ENCODE measurements at regions not wholly inside any gene's neighbourhood (a gene's known extent, or its start where the extent isn't known, plus 50 kb on each side); places are given as distances from the start of the nearest gene placed in this dataset.

DNA sequence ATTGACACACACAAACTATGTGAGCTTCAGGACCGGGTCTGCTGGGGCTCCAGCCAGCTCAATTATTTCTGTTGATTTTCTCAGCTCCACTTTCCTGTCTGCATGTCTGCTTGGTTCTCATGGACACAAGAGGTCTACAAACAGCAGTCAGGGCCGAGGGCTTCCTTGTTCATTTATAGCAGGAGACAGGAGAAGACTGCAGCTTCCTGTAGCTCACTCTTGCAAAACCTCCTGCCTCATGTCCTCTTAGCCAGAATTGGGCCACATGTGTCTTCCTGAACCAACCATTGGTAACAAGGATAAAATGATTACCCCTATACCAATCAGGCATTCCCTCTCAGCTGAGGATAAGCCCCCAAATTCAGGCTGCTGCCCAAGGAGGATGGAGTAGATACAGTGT lies 182.8 kb downstream of the TLE3 start:
- ATAC-seq, result no peak
- WGBS, 2 donors (ENCODE audit: low coverage in 1 of 2), result 46 to 71% methylated on average over 2 of the region's 2 CpGs
- Histone ChIP-seq H3K36me3 (no peaks in the 10 kb centered on the region), H3K27me3 (peaks cover 7% of the 10 kb centered on the region), H3K9me3 (no peaks in the 10 kb centered on the region), H3K4me1 (no peaks in the 10 kb centered on the region), H3K27ac (no peak overlapping the region), H3K4me3 (no peak overlapping the region)
- TF ChIP-seq POLR2A (IDR thresholded peaks at IDR 0.05), result no peak
- TF ChIP-seq EP300 (IDR thresholded peaks at IDR 0.05), result no peak
- TF ChIP-seq POLR2AphosphoS5 (IDR thresholded peaks at IDR 0.05), result no peak
- TF ChIP-seq CTCF (IDR thresholded peaks at IDR 0.05), result no peak

DNA sequence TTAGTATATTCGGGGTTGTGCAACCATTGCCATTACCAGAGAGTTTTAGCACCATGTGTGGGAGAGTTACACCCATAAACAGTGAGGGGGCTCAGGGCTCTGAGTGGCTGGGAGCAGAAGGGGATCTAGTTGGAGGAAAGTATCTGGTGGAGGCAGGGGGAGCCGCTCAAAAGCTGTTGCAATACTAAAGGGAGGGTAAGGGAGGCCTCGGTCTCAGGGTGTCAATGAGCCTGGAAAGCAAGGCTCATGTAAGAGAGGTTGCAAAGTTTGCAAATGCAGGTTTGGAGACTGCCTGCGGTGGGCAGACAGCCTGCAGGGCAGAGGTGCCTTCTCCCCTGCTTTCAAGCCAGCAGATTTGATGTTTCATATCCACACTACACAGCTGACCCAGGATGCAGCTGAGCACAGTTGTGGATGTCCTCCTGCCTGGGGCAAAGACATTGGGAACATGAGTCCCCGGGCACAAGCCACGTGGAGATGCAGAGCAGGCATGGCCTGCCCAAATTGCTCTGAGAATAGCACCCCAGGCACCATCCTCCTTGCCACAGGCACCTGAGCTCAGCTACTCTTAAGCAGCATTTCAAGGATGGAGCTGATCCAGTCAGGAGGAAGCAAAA lies 181.4 kb downstream of the TLE3 start:
- no peak overlapping the region for H3K4me3 ChIP-seq
- H3K27ac ChIP-seq, result no peak overlapping the region
- H3K4me1 ChIP-seq, result no peaks in the 10 kb centered on the region
- H3K36me3 ChIP-seq, result no peaks in the 10 kb centered on the region
- 72 to 83% methylated on average over 3 to 4 of the region's 6 CpGs for WGBS, 2 donors (ENCODE audit: low coverage in 1 of 2)
- no peaks in the 10 kb centered on the region for H3K9me3 ChIP-seq
- H3K27me3 ChIP-seq, result peaks cover 7% of the 10 kb centered on the region
- TF ChIP-seq POLR2A (IDR thresholded peaks at IDR 0.05), result no peak
- no peak for TF ChIP-seq CTCF (IDR thresholded peaks at IDR 0.05)
- no peak for TF ChIP-seq EP300 (IDR thresholded peaks at IDR 0.05)
- no peak for TF ChIP-seq POLR2AphosphoS5 (IDR thresholded peaks at IDR 0.05)
- ATAC-seq, result no peak

DNA sequence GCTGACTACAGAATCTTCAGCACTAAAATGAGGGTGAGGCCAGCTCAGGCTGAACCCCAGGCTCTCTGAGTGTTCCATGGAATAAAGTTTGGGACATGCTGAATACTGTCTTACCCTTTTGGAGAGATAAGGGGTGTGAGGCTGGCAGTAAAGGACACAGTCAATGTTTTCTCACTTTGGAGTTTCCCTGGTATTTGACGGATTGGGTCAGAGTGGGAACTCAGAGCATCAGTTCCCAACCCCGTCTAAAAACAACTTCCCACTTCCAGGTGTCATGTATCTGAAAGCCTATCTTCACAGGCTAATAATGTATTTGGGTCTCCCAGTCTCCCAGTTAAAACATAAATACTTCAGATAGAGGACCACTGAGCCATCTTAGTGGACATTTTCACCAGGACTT lies 180.7 kb downstream of the TLE3 start:
- no peak for ATAC-seq
- no peaks in the 10 kb centered on the region for H3K4me1 ChIP-seq
- no peaks in the 10 kb centered on the region for H3K9me3 ChIP-seq
- WGBS, 2 donors (ENCODE audit: low coverage in 1 of 2), result 83% methylated on average over 2 of the region's 2 CpGs; no CpG with 5 or more reads in 1 of the 2 donors
- TF ChIP-seq CTCF (IDR thresholded peaks at IDR 0.05), result no peak
- TF ChIP-seq EP300 (IDR thresholded peaks at IDR 0.05), result no peak
- TF ChIP-seq POLR2AphosphoS5 (IDR thresholded peaks at IDR 0.05), result no peak
- H3K27me3 ChIP-seq, result peaks cover 7% of the 10 kb centered on the region
- H3K27ac ChIP-seq, result no peak overlapping the region
- H3K4me3 ChIP-seq, result no peak overlapping the region
- no peaks in the 10 kb centered on the region for H3K36me3 ChIP-seq

DNA sequence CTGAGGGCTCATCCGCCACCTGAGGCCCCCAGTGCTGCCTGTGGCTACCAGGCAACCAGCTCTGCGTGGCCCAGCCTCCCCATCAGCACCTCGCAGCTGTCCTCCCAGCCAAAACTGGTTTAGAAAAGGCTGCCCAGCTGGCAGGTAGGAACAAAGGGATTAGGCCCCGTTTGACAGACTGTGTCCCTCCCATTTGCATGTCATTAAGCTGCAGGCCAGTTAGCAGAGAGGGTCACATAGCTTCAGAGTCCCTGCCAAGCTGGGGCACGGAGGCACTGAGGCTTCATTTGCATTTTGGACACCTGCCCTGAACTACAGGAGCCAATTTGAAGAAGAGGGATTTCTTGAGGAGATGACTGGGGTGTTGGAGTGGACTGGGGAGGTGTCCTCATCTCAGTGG lies 177.9 kb downstream of the TLE3 start:
- WGBS, 2 donors (ENCODE audit: low coverage in 1 of 2), result 40% methylated on average over 1 of the region's 5 CpGs
- no peak for TF ChIP-seq POLR2AphosphoS5 (IDR thresholded peaks at IDR 0.05)
- no peak for TF ChIP-seq CTCF (IDR thresholded peaks at IDR 0.05)
- TF ChIP-seq POLR2A (IDR thresholded peaks at IDR 0.05), result no peak
- no peak for TF ChIP-seq EP300 (IDR thresholded peaks at IDR 0.05)
- Histone ChIP-seq H3K27ac (no peak overlapping the region), H3K4me1 (no peaks in the 10 kb centered on the region), H3K27me3 (peaks cover 3% of the 10 kb centered on the region), H3K9me3 (peaks cover 0 to 23% (median 0%) of the 10 kb centered on the region in 3 donors), H3K4me3 (no peak overlapping the region), H3K36me3 (no peaks in the 10 kb centered on the region)
- no peak for ATAC-seq

DNA sequence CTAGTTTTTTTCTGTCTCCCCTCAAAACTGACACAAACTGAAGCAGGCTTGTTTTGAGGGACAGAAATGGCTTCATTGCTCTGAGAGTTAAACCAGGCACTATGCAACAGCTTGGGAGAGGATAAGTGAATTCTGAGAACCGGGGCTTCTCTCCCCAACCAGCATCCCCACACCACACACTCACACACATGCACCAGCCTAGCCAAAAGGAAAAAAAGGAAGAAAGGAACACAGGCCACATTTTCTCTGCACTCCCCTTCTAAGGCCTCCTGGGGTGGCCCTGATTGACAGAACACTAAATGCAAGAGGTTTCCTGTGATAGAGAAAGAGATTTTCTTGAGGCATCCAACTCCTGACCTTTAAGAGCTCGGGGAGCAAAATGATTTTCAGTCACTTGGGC lies 177.5 kb downstream of the TLE3 start:
- H3K27me3 ChIP-seq, result peaks cover 3% of the 10 kb centered on the region
- peaks cover 0 to 27% (median 0%) of the 10 kb centered on the region in 3 donors for H3K9me3 ChIP-seq
- H3K36me3 ChIP-seq, result no peaks in the 10 kb centered on the region
- H3K4me1 ChIP-seq, result no peaks in the 10 kb centered on the region
- no peak overlapping the region for H3K4me3 ChIP-seq
- ATAC-seq, result no peak
- WGBS, 2 donors (ENCODE audit: low coverage in 1 of 2), result 75 to 83% methylated on average over 1 to 2 of the region's 2 CpGs
- no peak for TF ChIP-seq EP300 (IDR thresholded peaks at IDR 0.05)
- no peak for TF ChIP-seq POLR2AphosphoS5 (IDR thresholded peaks at IDR 0.05)
- TF ChIP-seq POLR2A (IDR thresholded peaks at IDR 0.05), result no peak
- TF ChIP-seq CTCF (IDR thresholded peaks at IDR 0.05), result no peak
- no peak overlapping the region for H3K27ac ChIP-seq

Measured in gastroesophageal sphincter (tissue), 4 donors.